ENCODE measurements at regions not wholly inside any gene's neighbourhood (a gene's known extent, or its start where the extent isn't known, plus 50 kb on each side); places are given as distances from the start of the nearest gene placed in this dataset.
"Not testable (repeated sequence)": the region's sequence is repeated elsewhere in the genome, so short reads cannot be mapped to it uniquely, and the experiment has no call there.

DNA sequence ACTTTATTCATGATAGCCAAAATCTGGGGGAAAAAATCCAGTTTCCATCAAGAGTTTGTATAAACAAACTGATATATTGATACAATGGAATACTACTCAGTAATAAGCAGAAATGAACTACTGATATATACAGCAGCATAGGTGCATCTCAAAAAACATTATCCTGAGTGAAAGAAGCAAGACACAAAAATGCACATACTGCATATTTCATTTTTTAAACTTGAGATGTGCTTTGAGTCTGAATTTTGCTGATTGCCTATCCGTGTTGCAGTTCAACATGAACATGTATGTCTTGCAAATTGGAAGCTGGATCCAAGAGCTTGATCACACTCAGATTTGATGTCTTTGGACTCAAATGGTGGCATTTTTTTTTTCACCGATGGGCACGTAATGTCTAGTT, 132.4 kb downstream of the TSEN15 start:
- no peak for TF ChIP-seq CTCF (IDR thresholded peaks at IDR 0.05; ENCODE audit: extremely low read depth, missing control alignments)

DNA sequence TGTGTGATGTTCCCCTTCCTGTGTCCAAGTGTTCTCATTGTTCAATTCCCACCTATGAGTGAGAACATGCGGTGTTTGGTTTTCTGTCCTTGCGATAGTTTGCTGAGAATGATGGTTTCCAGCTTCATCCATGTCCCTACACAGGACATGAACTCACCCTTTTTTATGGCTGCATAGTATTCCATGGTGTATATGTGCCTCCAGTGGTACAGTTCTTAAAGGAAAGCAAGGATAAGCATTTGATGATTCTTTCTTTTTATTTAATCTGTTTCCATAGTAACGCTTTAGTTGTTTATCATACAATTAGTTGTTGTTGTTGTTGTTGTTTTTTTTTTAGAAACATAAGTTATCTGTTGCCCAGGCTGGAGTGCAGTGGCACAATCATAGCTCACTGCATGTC, 133.1 kb downstream of the TSEN15 start:
- DNase-seq (ENCODE audit: low spot score), result not testable (repeated sequence)

More for the DNA sequence above, 132.4 kb downstream of the TSEN15 start:
- no peak for DNase-seq (ENCODE audit: low spot score)

DNA sequence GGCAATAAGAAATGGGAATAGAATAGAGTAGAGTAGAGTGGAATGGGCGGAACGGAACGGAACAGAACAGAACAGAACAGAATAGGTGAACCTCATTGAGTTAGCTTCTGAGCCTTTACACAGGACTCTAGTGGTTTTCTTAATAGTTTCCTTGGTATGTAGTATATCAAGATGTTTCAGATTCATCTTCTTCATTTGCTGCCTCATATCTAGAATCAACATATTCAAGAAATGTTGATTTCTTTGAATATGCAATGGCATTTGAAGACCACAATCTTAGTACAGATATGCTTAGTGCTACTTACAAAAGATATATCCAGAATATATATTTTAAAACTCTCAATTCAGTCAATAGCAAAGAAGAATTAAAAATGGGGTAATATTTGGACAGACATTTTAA, 133.8 kb downstream of the TSEN15 start:
- TF ChIP-seq CTCF (IDR thresholded peaks at IDR 0.05; ENCODE audit: extremely low read depth, missing control alignments), result no peak
- DNase-seq (ENCODE audit: low spot score), result no peak

DNA sequence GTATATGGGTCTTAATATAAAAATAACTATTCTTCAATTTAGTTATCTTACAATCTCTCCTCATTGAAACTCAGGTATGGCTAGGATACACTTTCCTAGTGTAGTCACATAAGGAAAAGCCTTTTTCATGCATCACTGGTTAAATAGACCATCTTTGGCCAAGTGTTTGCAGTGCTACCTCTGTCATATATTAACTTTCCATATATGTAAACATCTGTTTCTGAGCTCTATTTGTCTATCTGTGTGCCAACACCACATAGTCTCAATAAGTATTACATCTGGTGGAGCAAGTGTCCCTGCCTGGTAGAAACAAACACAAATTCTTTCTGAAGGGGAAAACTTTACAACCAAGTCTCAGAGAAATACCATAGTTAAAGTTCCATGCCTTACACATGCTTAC, 134.6 kb downstream of the TSEN15 start:
- no peak for TF ChIP-seq CTCF (IDR thresholded peaks at IDR 0.05; ENCODE audit: extremely low read depth, missing control alignments)
- DNase-seq (ENCODE audit: low spot score), result no peak

GRCh38 chr1:184187097-184187496, 135.6 kb downstream of the TSEN15 start:
- no peak for TF ChIP-seq CTCF (IDR thresholded peaks at IDR 0.05; ENCODE audit: extremely low read depth, missing control alignments)
- no peak for DNase-seq (ENCODE audit: low spot score)

- no peak for TF ChIP-seq CTCF (IDR thresholded peaks at IDR 0.05; ENCODE audit: extremely low read depth, missing control alignments)
- no peak for DNase-seq (ENCODE audit: low spot score)
Measured at GRCh38 chr1:184188037-184188436, 136.5 kb downstream of the TSEN15 start.

- TF ChIP-seq CTCF (IDR thresholded peaks at IDR 0.05; ENCODE audit: extremely low read depth, missing control alignments), result no peak
- no peak for DNase-seq (ENCODE audit: low spot score)
Measured at GRCh38 chr1:184189361-184189760, 137.8 kb downstream of the TSEN15 start.

DNA sequence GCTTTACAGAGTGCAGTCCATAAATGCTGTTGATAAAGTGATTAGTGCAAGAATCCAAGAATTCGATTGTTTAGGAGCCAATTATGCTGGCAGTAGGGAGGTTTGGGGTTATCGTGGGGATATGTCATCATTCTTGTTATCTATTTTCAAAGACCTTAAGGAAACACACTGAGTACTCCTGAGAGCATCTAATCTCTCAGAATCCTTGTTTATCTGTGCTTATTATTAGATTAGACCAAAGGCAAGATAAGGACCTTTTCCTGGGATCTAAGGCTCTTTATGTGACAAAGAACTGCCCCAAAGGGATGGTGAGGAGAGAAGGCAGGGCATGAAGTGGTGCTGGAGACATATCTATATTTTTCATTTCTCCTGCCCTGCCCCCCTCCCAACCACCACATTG, 139.1 kb downstream of the TSEN15 start:
- no peak for DNase-seq (ENCODE audit: low spot score)
- TF ChIP-seq CTCF (IDR thresholded peaks at IDR 0.05; ENCODE audit: extremely low read depth, missing control alignments), result no peak

All from GM20000 (cell line).